ENCODE measurements at regions not wholly inside any gene's neighbourhood (a gene's known extent, or its start where the extent isn't known, plus 50 kb on each side); places are given as distances from the start of the nearest gene placed in this dataset.
A peak's percentile ranks its signal among the peaks of the same experiment; 100 is the strongest.

- TF ChIP-seq ZNF784 (CRISPR knock-in tag; IDR thresholded peaks at IDR 0.05; ENCODE audit: borderline replicate concordance): peak; percentile 69; the same call in 1 of the 2 replicates
- peak; percentile 84; the same call in 1 of the 2 replicates for TF ChIP-seq ZNF746 (CRISPR knock-in tag; IDR thresholded peaks at IDR 0.05)
- no peak; the same call in 1 of the 2 replicates for TF ChIP-seq AFF4 (CRISPR knock-in tag; IDR thresholded peaks at IDR 0.05)
- peak; percentile 69 for TF ChIP-seq GFI1 (CRISPR knock-in tag; IDR thresholded peaks at IDR 0.05; ENCODE audit: borderline replicate concordance)
- no peak for TF ChIP-seq ZNF550 (CRISPR knock-in tag; IDR thresholded peaks at IDR 0.05; ENCODE audit: borderline replicate concordance)
- peak; percentile 62; the same call in 1 of the 2 replicates for TF ChIP-seq ZSCAN31 (CRISPR knock-in tag; IDR thresholded peaks at IDR 0.05; ENCODE audit: low read depth)
- no peak for TF ChIP-seq ZNF234 (CRISPR knock-in tag; conservative IDR thresholded peaks at IDR 0.05)
- peak; percentile 91 for TF ChIP-seq RCOR2 (CRISPR knock-in tag; IDR thresholded peaks at IDR 0.05)
- TF ChIP-seq TARDBP (CRISPR knock-in tag; IDR thresholded peaks at IDR 0.05): peak; percentile 89
- TF ChIP-seq PAX8 (CRISPR knock-in tag; IDR thresholded peaks at IDR 0.05; ENCODE audit: borderline replicate concordance): peak; percentile 75; the same call in 1 of the 2 replicates
- 0 out of 2 replicates have a peak, but pooled peaks have one; percentile 14 for TF ChIP-seq ZBTB14 (CRISPR knock-in tag; IDR thresholded peaks at IDR 0.05)
- peak; percentile 75 for TF ChIP-seq REPIN1 (CRISPR knock-in tag; IDR thresholded peaks at IDR 0.05; ENCODE audit: borderline replicate concordance, low read depth)
- TF ChIP-seq RFX5 (IDR thresholded peaks at IDR 0.05; ENCODE audit: low read depth, low read length): no peak
- TF ChIP-seq GMEB1 (CRISPR knock-in tag; IDR thresholded peaks at IDR 0.05; ENCODE audit: borderline replicate concordance): peak; percentile 8; the same call in 1 of the 2 replicates
- peak; percentile 9; the same call in 1 of the 2 replicates for TF ChIP-seq FOXC1 (CRISPR knock-in tag; IDR thresholded peaks at IDR 0.05; ENCODE audit: borderline replicate concordance)
- TF ChIP-seq RAD51 (IDR thresholded peaks at IDR 0.05; ENCODE audit: borderline replicate concordance): no peak
- TF ChIP-seq ZNF468 (CRISPR knock-in tag; IDR thresholded peaks at IDR 0.05): no peak
- TF ChIP-seq JUNB (CRISPR knock-in tag; IDR thresholded peaks at IDR 0.05; ENCODE audit: borderline replicate concordance): 0 out of 2 replicates have a peak, but pooled peaks have one; percentile 50
Observed at GRCh38 chr1:234875953-234876855, 252.4 kb downstream of the TOMM20 start (continued).
